ENCODE measurements at regions not wholly inside any gene's neighbourhood (a gene's known extent, or its start where the extent isn't known, plus 50 kb on each side); places are given as distances from the start of the nearest gene placed in this dataset.

GRCh38 chr11:134739136-134739535 is 327.1 kb upstream of the B3GAT1 start:
- no peak for DNase-seq
- intact Hi-C loops (cut with DNase I), result no loop called here
- no peak overlapping the region for H3K4me3 ChIP-seq
- TF ChIP-seq CTCF (IDR thresholded peaks at IDR 0.05), result no peak
- no peak for ATAC-seq
- H3K36me3 ChIP-seq, result no peaks in the 10 kb centered on the region
- H3K27me3 ChIP-seq, result peaks cover 0 to 15% of the 10 kb centered on the region in 2 donors
- no peak overlapping the region for H3K27ac ChIP-seq
- peaks cover 0 to 3% of the 10 kb centered on the region in 2 donors for H3K4me1 ChIP-seq
- no peaks in the 10 kb centered on the region for H3K9me3 ChIP-seq

- peaks cover 0 to 3% of the 10 kb centered on the region in 2 donors for H3K4me1 ChIP-seq
- H3K9me3 ChIP-seq, result no peaks in the 10 kb centered on the region
- H3K36me3 ChIP-seq, result no peaks in the 10 kb centered on the region
- ATAC-seq (no peak), DNase-seq (no peak)
- no peak overlapping the region for H3K4me3 ChIP-seq
- H3K27ac ChIP-seq, result no peak overlapping the region
- no peak for TF ChIP-seq CTCF (IDR thresholded peaks at IDR 0.05)
- intact Hi-C loops (cut with DNase I), result no loop called here
- H3K27me3 ChIP-seq, result peaks cover 0 to 15% of the 10 kb centered on the region in 2 donors
These were observed 326.5 kb upstream of the B3GAT1 start for GRCh38 chr11:134738581-134738980.

- ATAC-seq (no peak), DNase-seq (no peak)
- no peaks in the 10 kb centered on the region for H3K9me3 ChIP-seq
- H3K4me3 ChIP-seq, result no peak overlapping the region
- peaks cover 0 to 3% of the 10 kb centered on the region in 2 donors for H3K4me1 ChIP-seq
- H3K36me3 ChIP-seq, result no peaks in the 10 kb centered on the region
- no peak for TF ChIP-seq CTCF (IDR thresholded peaks at IDR 0.05)
- intact Hi-C loops (cut with DNase I), result no loop called here
- peaks cover 0 to 15% of the 10 kb centered on the region in 2 donors for H3K27me3 ChIP-seq
- no peak overlapping the region for H3K27ac ChIP-seq
These were observed 325.8 kb upstream of the B3GAT1 start for GRCh38 chr11:134737563-134738510.

GRCh38 chr11:134736251-134736947 is 324.4 kb upstream of the B3GAT1 start:
- no peaks in the 10 kb centered on the region for H3K4me1 ChIP-seq
- intact Hi-C loops (cut with DNase I), result no loop called here
- no peaks in the 10 kb centered on the region for H3K9me3 ChIP-seq
- H3K36me3 ChIP-seq, result no peaks in the 10 kb centered on the region
- TF ChIP-seq CTCF (IDR thresholded peaks at IDR 0.05), result no peak
- no peak overlapping the region for H3K27ac ChIP-seq
- DNase-seq, result no peak
- no peak for ATAC-seq
- no peak overlapping the region for H3K4me3 ChIP-seq
- H3K27me3 ChIP-seq, result peaks cover 0 to 21% of the 10 kb centered on the region in 2 donors

GRCh38 chr11:134734894-134735293 is 322.9 kb upstream of the B3GAT1 start:
- Histone ChIP-seq H3K27ac (no peak overlapping the region), H3K27me3 (peaks cover 0 to 21% of the 10 kb centered on the region in 2 donors), H3K9me3 (no peaks in the 10 kb centered on the region), H3K4me3 (no peak overlapping the region), H3K36me3 (no peaks in the 10 kb centered on the region), H3K4me1 (no peaks in the 10 kb centered on the region)
- ATAC-seq (no peak), DNase-seq (no peak)
- no peak for TF ChIP-seq CTCF (IDR thresholded peaks at IDR 0.05)
- intact Hi-C loops (cut with DNase I), result no loop called here

Measured in left lung (tissue), 4 donors.